Gastroesophageal sphincter (tissue), 4 donors: ENCODE measurements at regions not wholly inside any gene's neighbourhood (a gene's known extent, or its start where the extent isn't known, plus 50 kb on each side); places are given as distances from the start of the nearest gene placed in this dataset.
"Not testable (repeated sequence)": the region's sequence is repeated elsewhere in the genome, so short reads cannot be mapped to it uniquely, and the experiment has no call there.

Source experiments
- ATAC-seq: fragments of 150-250 bp; one replicate; pipeline ENCODE4 v1.9.1; 2016; ENCODE audit warnings: mild to moderate bottlenecking, moderate library complexity
- H3K27ac ChIP-seq, 4 donors: fragments of 200-600 bp; sonication (generic) in 3 of 4; 1 replicate in 3 of 4; 2 replicates in 1 of 4; pipeline ENCODE4 v1.5.1; 2016 to 2019
- H3K27me3 ChIP-seq: fragments of 200-600 bp; sonication (generic); one replicate; pipeline ENCODE4 v1.5.1; 2019
- H3K36me3 ChIP-seq, 2 donors: fragments of 200-600 bp; sonication (generic); one replicate each; pipeline ENCODE4 v1.5.1; 2019; ENCODE audit warnings: control low read depth in 1 of 2
- H3K4me1 ChIP-seq, 3 donors: fragments of 200-600 bp; sonication (generic); 1 replicate in 2 of 3; 2 replicates in 1 of 3; pipeline ENCODE4 v1.5.1; 2016 to 2019; ENCODE audit warnings: control low read depth in 2 of 3
- H3K4me3 ChIP-seq, 2 donors: fragments of 200-600 bp; sonication (generic); one replicate each; pipeline ENCODE4 v1.5.1; 2019; ENCODE audit warnings: mild to moderate bottlenecking in 1 of 2, moderate library complexity in 1 of 2
- H3K9me3 ChIP-seq, 3 donors: fragments of 200-600 bp; sonication (generic); one replicate each; pipeline ENCODE4 v1.5.1; 2017 to 2019; ENCODE audit warnings: control low read depth in 2 of 3
- EP300 ChIP-seq: sonication (generic); formaldehyde crosslinking; IDR thresholded peaks from one replicate; pipeline ENCODE4 v1.6.1; 2017; ENCODE audit warnings: antibody characterized with exemption, mild to moderate bottlenecking
- POLR2A ChIP-seq, 2 donors: fragments of 450-650 bp; IDR thresholded peaks; one replicate each; pipeline ENCODE4 v1.6.1; 2017; ENCODE audit warnings: antibody characterized with exemption in 2 of 2, mild to moderate bottlenecking in 2 of 2, moderate library complexity in 1 of 2
- POLR2AphosphoS5 ChIP-seq: sonication (generic); formaldehyde crosslinking; IDR thresholded peaks from one replicate; pipeline ENCODE4 v1.6.1; 2017; ENCODE audit warnings: antibody characterized with exemption
- WGBS, 2 donors: methylation state at CpG; one replicate each; pipeline ENCODE4 v1.1.5; 2018; ENCODE audit warnings: low coverage in 1 of 2; 5-methylcytosine and 5-hydroxymethylcytosine counted together
- TF ChIP-seq, protein P1 (sequence below), 4 experiments: fragments of 200-600 bp in 2 of 4; fragments of 450-650 bp in 2 of 4; sonication (generic) in 1 of 4; IDR thresholded peaks; one replicate each; pipeline ENCODE4 v1.5.1; 2017 to 2019; ENCODE audit warnings: antibody characterized with exemption in 4 of 4, mild to moderate bottlenecking in 2 of 4, moderate library complexity in 2 of 4

DNA sequence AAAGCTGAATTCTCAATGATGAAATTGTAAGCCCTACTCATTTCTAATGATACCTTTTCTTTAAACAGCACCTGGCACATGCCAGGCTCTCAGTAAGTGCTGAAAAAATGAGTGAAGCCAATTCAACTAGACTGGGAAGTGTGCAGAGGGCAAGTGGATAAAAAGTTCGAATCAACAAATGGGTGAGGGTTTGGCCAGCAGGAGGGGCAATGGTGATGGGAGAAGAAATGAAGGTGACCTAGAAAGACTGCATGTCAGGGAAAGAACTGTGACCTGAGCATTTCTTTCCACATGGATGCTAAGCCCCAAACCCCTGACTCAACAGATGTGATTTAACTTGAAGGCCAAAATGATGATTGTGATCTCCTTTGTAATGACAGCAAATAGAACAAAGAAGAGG, 54.6 kb downstream of the DKK1 start:
- Histone ChIP-seq H3K36me3 (no peaks in the 10 kb centered on the region), H3K9me3 (peaks cover 0 to 7% (median 0%) of the 10 kb centered on the region in 3 donors), H3K27me3 (no peaks in the 10 kb centered on the region), H3K27ac (no peak overlapping the region), H3K4me3 (no peak overlapping the region), H3K4me1 (no peaks in the 10 kb centered on the region)
- no peak for ATAC-seq
- WGBS, 2 donors: 54 to 86% methylated on average over 1 of the region's 1 CpG
- TF ChIP-seq POLR2A (IDR thresholded peaks at IDR 0.05) (no peak), EP300 (no peak), POLR2AphosphoS5 (no peak)
- TF ChIP-seq, protein P1, sequence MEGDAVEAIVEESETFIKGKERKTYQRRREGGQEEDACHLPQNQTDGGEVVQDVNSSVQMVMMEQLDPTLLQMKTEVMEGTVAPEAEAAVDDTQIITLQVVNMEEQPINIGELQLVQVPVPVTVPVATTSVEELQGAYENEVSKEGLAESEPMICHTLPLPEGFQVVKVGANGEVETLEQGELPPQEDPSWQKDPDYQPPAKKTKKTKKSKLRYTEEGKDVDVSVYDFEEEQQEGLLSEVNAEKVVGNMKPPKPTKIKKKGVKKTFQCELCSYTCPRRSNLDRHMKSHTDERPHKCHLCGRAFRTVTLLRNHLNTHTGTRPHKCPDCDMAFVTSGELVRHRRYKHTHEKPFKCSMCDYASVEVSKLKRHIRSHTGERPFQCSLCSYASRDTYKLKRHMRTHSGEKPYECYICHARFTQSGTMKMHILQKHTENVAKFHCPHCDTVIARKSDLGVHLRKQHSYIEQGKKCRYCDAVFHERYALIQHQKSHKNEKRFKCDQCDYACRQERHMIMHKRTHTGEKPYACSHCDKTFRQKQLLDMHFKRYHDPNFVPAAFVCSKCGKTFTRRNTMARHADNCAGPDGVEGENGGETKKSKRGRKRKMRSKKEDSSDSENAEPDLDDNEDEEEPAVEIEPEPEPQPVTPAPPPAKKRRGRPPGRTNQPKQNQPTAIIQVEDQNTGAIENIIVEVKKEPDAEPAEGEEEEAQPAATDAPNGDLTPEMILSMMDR (IDR thresholded peaks at IDR 0.05): no peak

DNA sequence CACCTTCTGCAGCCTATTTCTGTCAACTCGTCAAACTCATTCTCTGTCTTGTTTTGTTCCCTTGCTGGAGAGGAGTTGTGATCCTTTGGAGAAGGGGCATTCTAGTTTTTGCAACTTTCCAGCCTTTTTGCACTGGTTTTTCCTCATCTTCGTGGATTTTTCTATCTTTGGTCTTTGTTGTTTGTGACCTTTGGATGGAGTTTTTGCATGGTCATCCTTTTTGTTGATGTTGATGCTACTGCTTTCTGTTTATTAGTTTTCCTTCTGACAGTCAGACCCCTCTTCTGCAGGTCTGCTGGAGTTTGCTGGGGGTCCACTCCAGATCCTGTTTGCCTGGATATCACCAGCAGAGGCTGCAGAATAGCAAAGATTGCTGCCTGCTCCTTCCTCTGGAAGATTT, 60.1 kb downstream of the DKK1 start:
- H3K36me3 ChIP-seq, H3K4me3 ChIP-seq, ATAC-seq, H3K27ac ChIP-seq, H3K4me1 ChIP-seq: not testable (repeated sequence)
- H3K9me3 ChIP-seq: peaks cover 0 to 16% (median 0%) of the 10 kb centered on the region in 3 donors
- 78 to 100% methylated on average over 1 to 2 of the region's 2 CpGs for WGBS, 2 donors
- peaks cover 12% of the 10 kb centered on the region for H3K27me3 ChIP-seq

DNA sequence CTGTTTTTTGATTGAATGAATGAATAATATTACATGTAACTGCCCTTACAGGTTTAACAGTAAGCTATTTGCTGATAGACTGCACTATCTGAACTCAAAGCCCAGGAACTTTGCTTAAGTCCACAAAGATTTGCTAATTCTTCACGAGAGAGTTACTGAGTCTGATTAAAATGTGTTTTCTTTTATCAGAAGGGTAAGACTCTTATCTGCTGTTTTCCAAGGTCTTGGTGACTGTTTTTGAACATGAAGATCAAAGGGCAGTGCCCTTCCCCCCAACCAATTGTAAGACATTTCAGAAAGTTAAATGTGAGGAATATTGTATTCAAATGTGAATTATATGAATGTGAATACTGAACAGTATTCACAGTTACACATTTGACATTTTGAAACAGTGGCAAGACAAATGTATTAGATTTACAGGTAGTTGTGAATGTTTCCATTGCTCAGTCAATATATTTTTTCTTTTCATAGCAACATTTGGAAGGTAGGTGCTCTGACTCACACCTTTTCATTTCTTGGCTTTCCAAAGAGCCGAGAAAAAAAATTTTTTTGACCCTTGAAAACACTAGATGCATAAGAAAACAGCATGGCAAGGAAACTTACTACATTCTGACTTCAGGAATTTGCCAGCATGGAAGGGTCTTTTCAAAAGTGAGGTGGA, 62.7 kb downstream of the DKK1 start:
- no peak overlapping the region for H3K4me3 ChIP-seq
- no peak for ATAC-seq
- no peaks in the 10 kb centered on the region for H3K36me3 ChIP-seq
- no peaks in the 10 kb centered on the region for H3K4me1 ChIP-seq
- no peak for TF ChIP-seq EP300
- TF ChIP-seq, protein P1 (IDR thresholded peaks at IDR 0.05): no peak
- no peak for TF ChIP-seq POLR2AphosphoS5
- TF ChIP-seq POLR2A (IDR thresholded peaks at IDR 0.05): no peak
- H3K27ac ChIP-seq: no peak overlapping the region
- peaks cover 14% of the 10 kb centered on the region for H3K27me3 ChIP-seq
- H3K9me3 ChIP-seq: peaks cover 0 to 16% (median 0%) of the 10 kb centered on the region in 3 donors
- WGBS, 2 donors: 33 to 62% methylated on average over 2 of the region's 2 CpGs

DNA sequence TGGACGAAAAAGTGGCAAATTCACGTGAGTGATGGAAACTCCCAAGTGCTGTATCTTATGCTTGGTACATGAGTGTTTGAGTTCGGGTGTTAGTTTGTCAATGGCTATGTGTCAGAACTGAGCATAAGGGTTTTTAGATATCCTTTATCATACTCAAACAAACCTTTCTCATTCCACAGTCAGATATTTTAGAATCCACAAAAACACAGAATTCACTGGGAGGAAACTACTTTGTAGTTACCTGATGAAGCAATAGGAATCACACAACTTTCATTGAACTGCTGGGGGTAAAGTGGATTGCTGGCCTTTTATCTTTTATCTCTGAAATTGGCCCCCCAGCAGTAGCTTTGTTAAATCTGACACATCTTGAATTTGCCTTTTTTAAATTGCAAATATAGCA, 64.0 kb downstream of the DKK1 start:
- Histone ChIP-seq H3K4me1 (no peaks in the 10 kb centered on the region), H3K9me3 (peaks cover 0 to 16% (median 0%) of the 10 kb centered on the region in 3 donors), H3K27ac (no peak overlapping the region), H3K27me3 (peaks cover 14% of the 10 kb centered on the region), H3K4me3 (no peak overlapping the region), H3K36me3 (no peaks in the 10 kb centered on the region)
- 38 to 41% methylated on average over 3 of the region's 3 CpGs for WGBS, 2 donors
- ATAC-seq: no peak
- TF ChIP-seq POLR2AphosphoS5 (no peak), POLR2A (IDR thresholded peaks at IDR 0.05) (no peak), EP300 (no peak)
- TF ChIP-seq, protein P1 (IDR thresholded peaks at IDR 0.05): no peak

DNA sequence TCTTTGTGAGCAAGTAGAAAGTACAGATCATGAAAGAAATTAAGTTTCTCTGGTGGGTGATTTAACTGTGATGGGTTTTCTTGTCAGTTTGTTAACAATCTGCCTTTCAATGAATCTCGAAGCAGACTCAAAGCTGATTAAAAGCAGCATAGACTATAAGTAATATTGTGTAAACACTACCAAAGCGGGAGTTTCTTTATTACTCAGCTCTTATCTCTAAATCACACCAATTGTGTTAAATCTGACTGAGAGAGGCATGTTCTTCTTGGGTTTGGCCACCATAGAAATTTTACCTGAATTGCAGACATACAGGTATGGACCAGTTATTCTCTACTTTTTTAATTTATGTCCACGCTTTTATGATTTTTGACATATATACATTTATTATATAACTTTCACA, 65.2 kb downstream of the DKK1 start:
- Histone ChIP-seq H3K27me3 (peaks cover 14% of the 10 kb centered on the region), H3K9me3 (peaks cover 0 to 11% (median 0%) of the 10 kb centered on the region in 3 donors), H3K4me1 (no peaks in the 10 kb centered on the region), H3K4me3 (no peak overlapping the region), H3K27ac (no peak overlapping the region), H3K36me3 (no peaks in the 10 kb centered on the region)
- no peak for ATAC-seq
- TF ChIP-seq POLR2AphosphoS5: no peak
- TF ChIP-seq POLR2A (IDR thresholded peaks at IDR 0.05): no peak
- TF ChIP-seq, protein P1 (IDR thresholded peaks at IDR 0.05): no peak
- TF ChIP-seq EP300: no peak
- 51 to 74% methylated on average over 3 of the region's 3 CpGs for WGBS, 2 donors
